22Rv1 (cell line): ENCODE measurements at regions not wholly inside any gene's neighbourhood (a gene's known extent, or its start where the extent isn't known, plus 50 kb on each side); places are given as distances from the start of the nearest gene placed in this dataset.

Experiments
- ZFX ChIP-seq: fragments of 450-650 bp; IDR thresholded peaks from 2 replicates; pipeline ENCODE4 v1.6.1; 2017; ENCODE audit warnings: antibody characterized with exemption, borderline replicate concordance
- TF ChIP-seq, protein P1 (sequence below): fragments of 450-650 bp; IDR thresholded peaks from 2 replicates; pipeline ENCODE4 v1.5.1; 2017; ENCODE audit warnings: mild to moderate bottlenecking

- TF ChIP-seq, protein P1, sequence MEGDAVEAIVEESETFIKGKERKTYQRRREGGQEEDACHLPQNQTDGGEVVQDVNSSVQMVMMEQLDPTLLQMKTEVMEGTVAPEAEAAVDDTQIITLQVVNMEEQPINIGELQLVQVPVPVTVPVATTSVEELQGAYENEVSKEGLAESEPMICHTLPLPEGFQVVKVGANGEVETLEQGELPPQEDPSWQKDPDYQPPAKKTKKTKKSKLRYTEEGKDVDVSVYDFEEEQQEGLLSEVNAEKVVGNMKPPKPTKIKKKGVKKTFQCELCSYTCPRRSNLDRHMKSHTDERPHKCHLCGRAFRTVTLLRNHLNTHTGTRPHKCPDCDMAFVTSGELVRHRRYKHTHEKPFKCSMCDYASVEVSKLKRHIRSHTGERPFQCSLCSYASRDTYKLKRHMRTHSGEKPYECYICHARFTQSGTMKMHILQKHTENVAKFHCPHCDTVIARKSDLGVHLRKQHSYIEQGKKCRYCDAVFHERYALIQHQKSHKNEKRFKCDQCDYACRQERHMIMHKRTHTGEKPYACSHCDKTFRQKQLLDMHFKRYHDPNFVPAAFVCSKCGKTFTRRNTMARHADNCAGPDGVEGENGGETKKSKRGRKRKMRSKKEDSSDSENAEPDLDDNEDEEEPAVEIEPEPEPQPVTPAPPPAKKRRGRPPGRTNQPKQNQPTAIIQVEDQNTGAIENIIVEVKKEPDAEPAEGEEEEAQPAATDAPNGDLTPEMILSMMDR = no peak
- no peak for TF ChIP-seq ZFX
Measured at GRCh38 chr9:38263532-38263931, 129.0 kb upstream of the ALDH1B1 start.
